Kidney (tissue), 13 donors: ENCODE measurements at regions not wholly inside any gene's neighbourhood (a gene's known extent, or its start where the extent isn't known, plus 50 kb on each side); places are given as distances from the start of the nearest gene placed in this dataset.

Experiments used
- DNase-seq, 5 donors: peaks; one replicate each; pipeline ENCODE4 v3.0.0-alpha.2; 2013 to 2020
- FAIRE-seq: peaks from 2 replicates; lab custom pipeline; 2012; peaks lifted over from hg19 to GRCh38; lab: Jason Lieb, UNC
- H3K27ac ChIP-seq, 2 donors: one replicate each; pipeline ENCODE4 v1.7.0; 2013; ENCODE audit warnings: low read depth in 2 of 2, low read length in 2 of 2, inconsistent platforms in 1 of 2
- H3K27me3 ChIP-seq: one replicate; pipeline ENCODE4 v1.7.1; 2013; ENCODE audit warnings: low read length, inconsistent platforms; ENCODE audit not compliant: control insufficient read depth, insufficient read depth
- H3K36me3 ChIP-seq, 3 donors: one replicate each; pipeline versions ENCODE4 v1.7.0 to v1.7.1; 2013; ENCODE audit warnings: low read length in 3 of 3, control low read depth in 1 of 3, inconsistent platforms in 1 of 3; ENCODE audit not compliant: insufficient read depth in 3 of 3, control insufficient read depth in 2 of 3
- H3K4me1 ChIP-seq, 3 donors: one replicate each; pipeline versions ENCODE4 v1.7.0 to v1.7.1; 2013; ENCODE audit warnings: low read length in 3 of 3, inconsistent platforms in 1 of 3, low read depth in 1 of 3; ENCODE audit not compliant: control insufficient read depth in 2 of 3, insufficient read depth in 2 of 3
- H3K4me3 ChIP-seq, 3 donors: one replicate each; pipeline versions ENCODE4 v1.7.0 to v1.8.1; 2013; ENCODE audit warnings: low read length in 3 of 3, control low read depth in 1 of 3, inconsistent platforms in 1 of 3
- H3K9ac ChIP-seq, 3 donors: one replicate each; pipeline versions ENCODE4 v1.7.0 to v1.7.1; 2013; ENCODE audit warnings: low read length in 3 of 3, control low read depth in 1 of 3, inconsistent platforms in 1 of 3
- H3K9me3 ChIP-seq, 3 donors: one replicate each; pipeline versions ENCODE4 v1.7.0 to v1.7.1; 2013; ENCODE audit warnings: low read length in 3 of 3, control low read depth in 1 of 3, inconsistent platforms in 1 of 3; ENCODE audit not compliant: control insufficient read depth in 2 of 3, insufficient read depth in 1 of 3
- intact Hi-C: fragments of 100-400 bp; cut with DNase I; formaldehyde crosslinking; loops from one replicate; pipeline ENCODE4 v1.11.1; 2022
- TF ChIP-seq, protein P1 (sequence below): IDR thresholded peaks from 3 replicates; pipeline ENCODE4 v1.5.1; 2012; ENCODE audit warnings: mild to moderate bottlenecking, moderate library complexity, borderline replicate concordance; ENCODE audit not compliant: insufficient read depth; ENCODE audit errors: extremely low read depth
- donor health status: control.
- donor health status: control.
- donor health status: control.
- donor health status: control.
- donor health status: control.
- donor health status: DM: yes; HTN: yes; CAD: no.
- donor health status: Normal renal cell carcinoma (clear cell type).

DNA sequence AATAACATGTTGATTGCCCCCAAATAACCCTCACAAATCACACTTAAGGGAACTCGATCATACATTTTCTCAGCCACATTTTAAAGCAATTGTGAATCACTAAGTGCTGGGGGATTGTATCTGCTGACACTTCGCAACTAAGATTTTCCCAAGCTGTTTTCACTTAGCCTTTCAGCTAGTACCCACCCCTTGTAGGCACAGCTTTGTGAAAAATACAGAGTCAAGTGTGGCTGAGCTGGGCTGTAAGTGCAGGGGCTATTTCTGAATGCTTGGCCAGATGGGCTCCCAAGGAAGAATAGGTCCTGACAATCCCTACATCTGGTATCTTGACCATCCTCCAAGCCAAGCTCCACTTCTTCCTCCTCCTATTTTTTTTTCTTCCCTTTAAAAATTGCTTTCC, 289.2 kb upstream of the NMUR2 start:
- DNase-seq (no peak), FAIRE-seq (no peak)
- Histone ChIP-seq H3K9me3 (peaks cover 0 to 3% (median 0%) of the 10 kb centered on the region in 3 donors), H3K9ac (no peak overlapping the region), H3K4me1 (peaks cover 0 to 3% (median 0%) of the 10 kb centered on the region in 3 donors), H3K27me3 (no peaks in the 10 kb centered on the region), H3K4me3 (no peak overlapping the region), H3K36me3 (no peaks in the 10 kb centered on the region), H3K27ac (no peak overlapping the region)
- intact Hi-C loops = no loop called here
- TF ChIP-seq, protein P1, sequence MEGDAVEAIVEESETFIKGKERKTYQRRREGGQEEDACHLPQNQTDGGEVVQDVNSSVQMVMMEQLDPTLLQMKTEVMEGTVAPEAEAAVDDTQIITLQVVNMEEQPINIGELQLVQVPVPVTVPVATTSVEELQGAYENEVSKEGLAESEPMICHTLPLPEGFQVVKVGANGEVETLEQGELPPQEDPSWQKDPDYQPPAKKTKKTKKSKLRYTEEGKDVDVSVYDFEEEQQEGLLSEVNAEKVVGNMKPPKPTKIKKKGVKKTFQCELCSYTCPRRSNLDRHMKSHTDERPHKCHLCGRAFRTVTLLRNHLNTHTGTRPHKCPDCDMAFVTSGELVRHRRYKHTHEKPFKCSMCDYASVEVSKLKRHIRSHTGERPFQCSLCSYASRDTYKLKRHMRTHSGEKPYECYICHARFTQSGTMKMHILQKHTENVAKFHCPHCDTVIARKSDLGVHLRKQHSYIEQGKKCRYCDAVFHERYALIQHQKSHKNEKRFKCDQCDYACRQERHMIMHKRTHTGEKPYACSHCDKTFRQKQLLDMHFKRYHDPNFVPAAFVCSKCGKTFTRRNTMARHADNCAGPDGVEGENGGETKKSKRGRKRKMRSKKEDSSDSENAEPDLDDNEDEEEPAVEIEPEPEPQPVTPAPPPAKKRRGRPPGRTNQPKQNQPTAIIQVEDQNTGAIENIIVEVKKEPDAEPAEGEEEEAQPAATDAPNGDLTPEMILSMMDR = no peak

DNA sequence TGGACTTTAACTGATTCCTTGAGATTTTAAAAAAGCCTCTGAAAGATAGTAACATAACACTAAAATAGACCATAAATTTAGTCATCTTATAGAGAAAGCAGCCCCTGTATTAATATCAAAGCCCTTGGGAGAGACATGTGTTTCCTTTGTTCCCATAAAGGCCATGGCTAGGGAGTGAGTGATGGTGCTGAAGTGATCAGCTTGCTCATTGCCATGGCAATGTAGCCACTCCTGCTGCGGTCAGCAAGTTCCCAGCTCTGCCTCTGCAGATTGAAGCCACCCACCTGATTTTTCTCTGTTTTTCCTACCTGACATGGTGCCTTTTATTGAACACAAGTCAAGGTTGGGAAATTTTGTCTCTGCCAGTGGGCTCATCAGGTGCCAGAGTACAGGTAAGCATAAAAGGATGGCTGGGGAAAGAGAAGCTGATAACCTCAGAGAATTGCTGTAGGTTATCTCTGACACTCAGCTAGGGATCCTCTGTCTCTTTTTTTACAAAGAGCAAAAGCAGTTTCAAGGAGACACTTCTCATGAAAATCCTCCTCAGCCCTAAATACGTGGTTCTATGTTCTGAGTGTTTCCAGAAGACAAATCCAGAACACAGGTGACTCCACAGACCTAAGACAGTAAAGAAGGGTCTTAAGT, 296.3 kb upstream of the NMUR2 start:
- H3K27me3 ChIP-seq = no peaks in the 10 kb centered on the region
- FAIRE-seq = no peak
- peaks cover 0 to 1% (median 0%) of the 10 kb centered on the region in 3 donors for H3K9me3 ChIP-seq

DNA sequence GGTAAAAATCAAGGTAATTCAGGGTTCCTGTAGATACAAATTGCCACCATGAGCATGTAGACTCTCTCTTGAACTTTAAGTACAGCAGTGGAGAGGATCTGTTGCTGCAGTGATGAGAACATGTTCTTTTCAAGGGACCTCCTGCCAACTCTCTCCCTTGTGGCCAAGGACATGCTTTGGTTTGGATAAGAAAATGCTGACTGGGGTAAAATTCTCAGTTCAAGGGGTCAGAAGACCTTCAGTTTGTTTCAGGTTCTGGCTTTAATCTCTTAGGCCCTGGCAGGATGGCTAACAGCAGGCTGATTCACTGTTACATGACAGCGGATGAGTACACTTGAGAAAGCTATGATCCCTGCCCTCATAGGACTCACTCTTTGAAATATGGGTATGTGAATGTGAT, 299.2 kb upstream of the NMUR2 start:
- Histone ChIP-seq H3K9ac (no peak overlapping the region), H3K27ac (no peak overlapping the region), H3K9me3 (no peaks in the 10 kb centered on the region), H3K4me3 (no peak overlapping the region), H3K27me3 (no peaks in the 10 kb centered on the region), H3K4me1 (no peaks in the 10 kb centered on the region), H3K36me3 (no peaks in the 10 kb centered on the region)
- TF ChIP-seq, protein P1 = no peak
- no peak for FAIRE-seq
- no peak for DNase-seq
- intact Hi-C loops = no loop called here

More for the DNA sequence above, 296.3 kb upstream of the NMUR2 start:
- H3K27ac ChIP-seq = no peak overlapping the region
- H3K4me1 ChIP-seq = no peaks in the 10 kb centered on the region
- no peaks in the 10 kb centered on the region for H3K36me3 ChIP-seq
- TF ChIP-seq, protein P1 = no peak
- H3K4me3 ChIP-seq = no peak overlapping the region
- intact Hi-C loops = no loop called here
- no peak overlapping the region for H3K9ac ChIP-seq
- DNase-seq = peak in 3 of 5 donors; percentile 26 to 45 (median 39)
